Right hindlimb (tissue), 1 donor: ENCODE measurements at regions not wholly inside any gene's neighbourhood (a gene's known extent, or its start where the extent isn't known, plus 50 kb on each side); places are given as distances from the start of the nearest gene placed in this dataset.
"Not testable (repeated sequence)": the region's sequence is repeated elsewhere in the genome, so short reads cannot be mapped to it uniquely, and the experiment has no call there.

Experiments
- DNase-seq: peaks from one replicate; pipeline ENCODE4 v3.0.0-alpha.2; 2018

DNA sequence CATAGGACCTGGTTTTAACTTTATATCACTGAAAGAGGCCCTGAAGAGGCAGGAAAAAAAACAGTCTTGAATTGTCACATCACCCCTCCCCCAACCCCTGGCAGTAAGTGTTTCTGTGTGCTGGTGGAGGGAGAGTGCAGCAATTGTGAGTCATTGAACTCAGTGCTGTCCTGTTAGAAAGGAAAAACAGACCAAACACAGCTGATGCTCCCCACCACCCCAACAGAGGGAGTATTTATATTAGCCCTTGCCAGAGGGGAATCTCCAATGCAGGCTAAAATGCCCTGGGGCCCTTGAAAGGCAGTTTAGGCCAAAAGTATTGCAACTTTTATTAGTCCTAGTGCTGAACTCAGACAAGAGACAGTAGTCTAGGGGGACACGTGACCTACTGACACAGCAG lies 197.8 kb upstream of the AGTR2 start:
- no peak for DNase-seq

DNA sequence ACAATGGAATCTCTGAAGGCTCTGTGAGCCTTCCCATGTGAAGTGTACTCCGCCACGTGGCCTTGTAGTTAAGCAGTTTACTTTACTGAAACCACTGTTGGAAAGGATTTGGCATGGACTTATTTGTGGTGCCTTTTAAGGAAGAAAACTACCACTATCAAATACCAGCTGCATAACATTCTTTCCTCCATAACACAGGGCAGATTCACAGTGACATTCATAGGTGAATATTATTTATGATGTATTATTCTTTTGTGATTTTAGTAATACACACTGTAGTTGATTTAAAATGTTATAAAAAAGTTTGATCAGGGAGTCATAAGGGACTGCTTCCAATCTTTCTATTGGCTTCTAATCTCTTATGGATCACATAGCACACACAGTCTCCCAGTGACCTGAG lies 192.5 kb upstream of the AGTR2 start:
- no peak for DNase-seq

- DNase-seq = not testable (repeated sequence)
These were observed 187.4 kb upstream of the AGTR2 start for GRCh38 chrX:115983148-115983547.

DNA sequence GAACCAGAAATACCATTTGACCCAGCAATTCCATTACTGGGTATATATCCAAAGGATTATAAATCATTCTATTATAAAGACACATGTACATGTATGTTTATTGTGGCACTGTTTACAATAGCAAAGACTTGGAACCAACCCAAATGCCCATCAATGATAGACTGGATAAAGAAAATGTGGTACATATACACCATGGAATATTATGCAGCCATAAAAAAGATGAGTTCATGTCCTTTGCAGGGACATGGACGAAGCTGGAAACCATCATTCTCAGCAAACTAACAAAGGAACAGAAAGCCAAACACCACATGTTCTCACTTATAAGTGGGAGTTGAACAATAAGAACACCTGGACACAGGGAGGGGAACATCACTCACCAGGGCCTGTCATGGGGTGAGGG lies 183.1 kb upstream of the AGTR2 start:
- not testable (repeated sequence) for DNase-seq

- no peak for DNase-seq
These were observed 181.7 kb upstream of the AGTR2 start for GRCh38 chrX:115988825-115989224.

DNA sequence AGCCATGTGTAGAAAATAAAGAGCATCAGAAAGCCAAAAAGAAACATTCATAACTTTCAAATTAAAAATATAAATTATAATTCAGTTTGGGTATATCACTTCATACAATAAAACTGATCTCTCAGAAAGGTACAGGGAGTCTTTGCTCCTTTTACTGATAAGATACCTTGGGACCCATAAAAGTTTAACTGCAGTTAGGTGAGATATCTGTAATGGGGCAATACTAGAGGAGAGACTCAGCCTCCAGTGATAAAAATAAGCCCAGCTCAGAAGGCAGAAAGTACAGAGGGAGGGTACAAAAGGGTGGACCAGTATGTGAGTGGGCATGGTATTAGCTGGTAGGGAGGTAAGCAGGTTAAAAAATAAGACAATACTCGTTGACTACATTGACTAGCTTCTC lies 180.9 kb upstream of the AGTR2 start:
- DNase-seq = no peak

DNA sequence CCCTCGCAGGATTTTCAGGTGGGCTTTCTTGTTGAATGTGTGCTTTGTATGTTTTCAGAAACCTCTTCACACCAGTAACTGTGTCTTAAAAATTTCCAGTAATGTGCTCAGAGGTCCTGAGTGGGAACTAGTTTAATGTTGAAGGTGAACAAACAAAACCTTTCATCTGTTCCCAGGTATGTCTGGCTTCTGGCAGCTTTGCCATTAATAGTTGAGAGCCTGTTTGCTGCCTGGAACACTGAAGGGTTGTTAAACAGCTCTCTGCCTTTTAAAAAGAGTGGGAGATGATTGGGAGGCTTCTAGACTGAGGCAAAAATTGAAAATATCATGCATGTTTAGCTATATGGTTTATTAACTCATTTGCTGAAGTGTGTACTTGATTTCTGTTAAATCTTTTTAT lies 161.2 kb upstream of the AGTR2 start:
- no peak for DNase-seq

GRCh38 chrX:116009861-116010710 lies 160.5 kb upstream of the AGTR2 start:
- peak; percentile 86 for DNase-seq

- no peak for DNase-seq
These were observed 159.6 kb upstream of the AGTR2 start for GRCh38 chrX:116010939-116011338.

DNA sequence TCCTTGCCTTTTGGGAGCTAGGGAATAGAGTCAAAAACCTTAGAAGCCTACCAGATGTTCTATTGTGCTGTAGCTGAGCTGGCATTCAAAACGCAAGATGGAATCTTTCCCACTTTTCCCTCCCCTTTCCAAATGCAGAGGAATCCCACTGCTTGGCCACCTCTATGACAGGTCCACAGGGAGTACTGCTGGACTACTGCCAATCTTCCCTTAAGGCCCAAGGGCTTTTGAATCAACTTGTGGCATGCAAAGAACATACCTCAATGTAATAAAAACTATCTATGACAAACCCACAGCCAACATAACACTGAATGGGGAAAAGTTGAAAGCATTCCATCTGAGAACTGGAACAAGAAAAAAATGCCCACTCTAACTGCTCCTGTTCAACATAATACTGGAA lies 139.2 kb upstream of the AGTR2 start:
- no peak for DNase-seq
